Tibial artery (tissue), 4 donors: ENCODE measurements at regions not wholly inside any gene's neighbourhood (a gene's known extent, or its start where the extent isn't known, plus 50 kb on each side); places are given as distances from the start of the nearest gene placed in this dataset.

Experiments used
- DNase-seq, 2 donors: peaks; one replicate each; pipeline ENCODE4 v3.0.0-alpha.2; 2019
- H3K27ac ChIP-seq, 2 donors: fragments of 200-600 bp; sonication (generic) in 1 of 2; 1 replicate in 1 of 2; 2 replicates in 1 of 2; pipeline ENCODE4 v1.5.1; 2018 to 2019; ENCODE audit warnings: mild to moderate bottlenecking in 1 of 2
- H3K27me3 ChIP-seq, 2 donors: fragments of 200-600 bp; sonication (generic) in 1 of 2; one replicate each; pipeline versions ENCODE4 v1.5.1 to v1.6.0; 2016 to 2019
- H3K36me3 ChIP-seq, 3 donors: fragments of 200-600 bp; sonication (generic) in 2 of 3; one replicate each; pipeline ENCODE4 v1.5.1; 2016 to 2019; ENCODE audit warnings: mild to moderate bottlenecking in 2 of 3
- H3K4me1 ChIP-seq, 4 donors: fragments of 200-600 bp; sonication (generic) in 2 of 4; 1 replicate in 3 of 4; 2 replicates in 1 of 4; pipeline ENCODE4 v1.5.1; 2016 to 2019
- H3K4me3 ChIP-seq, 2 donors: fragments of 200-600 bp; sonication (generic) in 1 of 2; 1 replicate in 1 of 2; 2 replicates in 1 of 2; pipeline ENCODE4 v1.5.1; 2018 to 2019; ENCODE audit warnings: mild to moderate bottlenecking in 2 of 2
- H3K9me3 ChIP-seq, 3 donors: fragments of 200-600 bp; sonication (generic) in 1 of 3; one replicate each; pipeline ENCODE4 v1.5.1; 2016 to 2019
- intact Hi-C: fragments of 100-400 bp; cut with DNase I; formaldehyde crosslinking; loops from one replicate; pipeline ENCODE4 v1.15.0; 2023; ENCODE audit warnings: low total_unique reads
- TF ChIP-seq, protein P1 (sequence below), 2 experiments: fragments of 200-600 bp in 1 of 2; fragments of 450-650 bp in 1 of 2; IDR thresholded peaks; one replicate each; pipeline ENCODE4 v1.5.1; 2017 to 2019; ENCODE audit warnings: antibody characterized with exemption in 2 of 2, mild to moderate bottlenecking in 1 of 2, moderate library complexity in 1 of 2

DNA sequence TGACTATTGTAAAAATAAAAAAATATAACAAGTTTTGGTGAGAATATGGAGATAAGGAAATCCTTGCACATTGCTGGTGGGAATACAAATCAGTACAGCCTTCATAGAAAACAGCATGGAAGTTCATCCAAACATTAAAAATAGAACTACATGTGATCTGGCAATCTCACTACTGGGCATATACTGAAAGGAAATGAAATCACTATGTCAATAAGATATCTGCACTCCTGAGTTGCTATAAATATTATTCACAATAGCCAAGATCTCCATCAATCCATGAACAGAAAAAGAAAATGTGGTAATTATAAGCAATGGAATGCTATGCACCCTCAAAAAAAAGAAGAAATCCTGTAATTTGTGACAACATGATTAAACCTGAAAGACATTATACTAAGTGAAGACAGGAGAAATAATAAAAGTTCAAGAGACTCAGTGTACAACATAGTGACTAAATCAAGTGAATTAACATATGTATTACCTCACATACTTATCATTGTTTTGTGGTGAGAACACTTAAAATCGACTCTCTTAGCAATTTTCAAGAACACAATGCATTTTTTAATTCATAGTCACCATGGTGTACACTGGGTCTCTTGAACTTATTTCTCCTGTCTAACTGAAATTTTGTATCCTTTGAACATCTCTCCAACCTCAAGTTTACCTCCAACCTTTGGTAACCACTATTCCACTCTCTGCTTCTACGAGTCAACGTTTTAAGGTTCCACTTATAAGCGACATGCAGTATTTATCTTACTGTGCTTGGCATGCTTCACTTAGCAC lies 1703.7 kb upstream of the AGA start:
- intact Hi-C loops, result no loop called here
- no peaks in the 10 kb centered on the region for H3K36me3 ChIP-seq
- no peak for DNase-seq
- no peaks in the 10 kb centered on the region for H3K9me3 ChIP-seq
- no peak overlapping the region for H3K4me3 ChIP-seq
- H3K27ac ChIP-seq, result no peak overlapping the region
- no peaks in the 10 kb centered on the region for H3K27me3 ChIP-seq
- TF ChIP-seq, protein P1, sequence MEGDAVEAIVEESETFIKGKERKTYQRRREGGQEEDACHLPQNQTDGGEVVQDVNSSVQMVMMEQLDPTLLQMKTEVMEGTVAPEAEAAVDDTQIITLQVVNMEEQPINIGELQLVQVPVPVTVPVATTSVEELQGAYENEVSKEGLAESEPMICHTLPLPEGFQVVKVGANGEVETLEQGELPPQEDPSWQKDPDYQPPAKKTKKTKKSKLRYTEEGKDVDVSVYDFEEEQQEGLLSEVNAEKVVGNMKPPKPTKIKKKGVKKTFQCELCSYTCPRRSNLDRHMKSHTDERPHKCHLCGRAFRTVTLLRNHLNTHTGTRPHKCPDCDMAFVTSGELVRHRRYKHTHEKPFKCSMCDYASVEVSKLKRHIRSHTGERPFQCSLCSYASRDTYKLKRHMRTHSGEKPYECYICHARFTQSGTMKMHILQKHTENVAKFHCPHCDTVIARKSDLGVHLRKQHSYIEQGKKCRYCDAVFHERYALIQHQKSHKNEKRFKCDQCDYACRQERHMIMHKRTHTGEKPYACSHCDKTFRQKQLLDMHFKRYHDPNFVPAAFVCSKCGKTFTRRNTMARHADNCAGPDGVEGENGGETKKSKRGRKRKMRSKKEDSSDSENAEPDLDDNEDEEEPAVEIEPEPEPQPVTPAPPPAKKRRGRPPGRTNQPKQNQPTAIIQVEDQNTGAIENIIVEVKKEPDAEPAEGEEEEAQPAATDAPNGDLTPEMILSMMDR (IDR thresholded peaks at IDR 0.05), result no peak
- H3K4me1 ChIP-seq, result no peaks in the 10 kb centered on the region

DNA sequence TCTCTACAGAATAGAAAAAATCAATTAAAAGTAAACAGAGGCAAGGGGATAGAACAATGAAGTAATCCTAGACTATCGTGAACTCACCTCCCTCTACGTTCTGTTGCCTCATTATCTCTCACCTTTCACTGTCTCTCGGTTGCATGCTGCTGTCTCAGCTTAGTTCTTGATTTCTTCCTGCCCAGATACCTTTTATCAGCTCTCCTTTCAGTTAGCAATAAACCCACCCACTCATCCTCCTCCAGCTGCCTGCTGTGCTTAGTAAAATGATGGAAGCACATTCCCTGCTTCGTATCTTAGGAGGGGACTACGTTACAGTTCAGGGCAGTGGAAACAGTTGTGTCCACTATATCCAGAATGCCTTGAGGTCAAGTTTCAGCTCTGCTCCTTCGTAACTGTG lies 1709.5 kb upstream of the AGA start:
- TF ChIP-seq, protein P1 (IDR thresholded peaks at IDR 0.05), result no peak
- no peaks in the 10 kb centered on the region for H3K4me1 ChIP-seq
- DNase-seq, result no peak
- no peak overlapping the region for H3K4me3 ChIP-seq
- H3K27me3 ChIP-seq, result no peaks in the 10 kb centered on the region
- no peaks in the 10 kb centered on the region for H3K36me3 ChIP-seq
- intact Hi-C loops, result no loop called here
- H3K27ac ChIP-seq, result no peak overlapping the region
- H3K9me3 ChIP-seq, result no peaks in the 10 kb centered on the region

DNA sequence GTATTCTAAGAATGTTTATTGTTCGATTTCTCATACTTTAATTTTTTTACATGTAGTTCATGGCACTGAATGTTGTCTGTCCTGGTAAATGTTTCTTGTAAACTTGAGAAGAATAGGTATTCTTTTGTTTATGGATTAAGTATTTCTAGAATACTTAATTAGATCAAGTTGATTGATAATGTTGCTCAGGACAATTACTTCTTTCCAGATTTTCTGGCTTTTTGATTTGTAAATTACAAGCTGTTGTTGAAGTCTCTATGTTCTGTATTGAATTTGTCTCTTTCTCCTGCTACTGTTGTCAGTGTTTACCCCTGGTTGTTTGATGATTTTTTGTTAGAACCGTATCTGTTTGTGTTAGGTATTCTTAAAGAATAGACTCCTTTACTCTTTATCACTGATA lies 1720.9 kb upstream of the AGA start:
- Histone ChIP-seq H3K27ac (no peak overlapping the region), H3K36me3 (no peaks in the 10 kb centered on the region), H3K4me3 (no peak overlapping the region), H3K9me3 (no peaks in the 10 kb centered on the region), H3K27me3 (no peaks in the 10 kb centered on the region), H3K4me1 (no peaks in the 10 kb centered on the region)
- intact Hi-C loops, result loop anchor here (5.0 kb wide), 1 partner anchor 201 kb away; no protein-coding TSS in a partner anchor
- TF ChIP-seq, protein P1 (IDR thresholded peaks at IDR 0.05), result no peak
- DNase-seq, result no peak

DNA sequence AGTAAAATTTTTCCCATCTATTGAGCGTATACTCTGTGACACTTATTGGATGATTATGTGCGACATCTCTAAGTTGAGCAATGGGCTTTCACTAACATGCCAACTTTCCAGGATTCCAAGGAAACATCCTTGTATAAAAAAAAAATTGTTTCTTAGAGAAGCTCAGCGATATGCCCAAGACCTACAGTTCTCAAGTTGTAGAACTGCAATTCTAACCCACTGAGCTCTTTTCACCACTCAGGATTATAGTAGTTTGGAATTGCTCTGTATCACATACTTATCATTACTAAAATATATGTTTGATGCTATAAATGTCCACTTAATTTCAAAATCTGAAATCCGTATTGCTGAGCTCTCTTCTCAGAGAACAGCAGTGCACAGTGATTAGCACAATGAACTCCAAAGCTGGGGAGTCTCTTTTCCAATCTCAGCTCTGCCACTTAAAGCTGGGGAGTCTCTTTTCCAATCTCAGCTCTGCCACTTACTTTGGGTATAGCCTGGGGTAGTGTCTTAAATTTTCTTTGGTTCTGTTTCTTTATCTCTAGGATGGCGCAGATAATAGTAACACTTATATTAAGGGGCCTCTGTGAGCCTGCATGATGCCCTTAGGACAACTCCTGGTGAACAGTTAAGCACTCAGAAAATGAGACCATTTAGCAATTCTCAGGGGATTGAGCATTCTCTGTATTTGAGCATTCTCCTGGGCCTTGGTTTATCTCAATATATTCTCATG lies 1722.2 kb upstream of the AGA start:
- no peaks in the 10 kb centered on the region for H3K27me3 ChIP-seq
- no peak for DNase-seq
- TF ChIP-seq, protein P1 (IDR thresholded peaks at IDR 0.05), result no peak
- no peak overlapping the region for H3K27ac ChIP-seq
- no peak overlapping the region for H3K4me3 ChIP-seq
- H3K9me3 ChIP-seq, result no peaks in the 10 kb centered on the region
- H3K36me3 ChIP-seq, result no peaks in the 10 kb centered on the region
- intact Hi-C loops, result loop anchor here (5.0 kb wide), 1 partner anchor 202 kb away; no protein-coding TSS in a partner anchor
- no peaks in the 10 kb centered on the region for H3K4me1 ChIP-seq

DNA sequence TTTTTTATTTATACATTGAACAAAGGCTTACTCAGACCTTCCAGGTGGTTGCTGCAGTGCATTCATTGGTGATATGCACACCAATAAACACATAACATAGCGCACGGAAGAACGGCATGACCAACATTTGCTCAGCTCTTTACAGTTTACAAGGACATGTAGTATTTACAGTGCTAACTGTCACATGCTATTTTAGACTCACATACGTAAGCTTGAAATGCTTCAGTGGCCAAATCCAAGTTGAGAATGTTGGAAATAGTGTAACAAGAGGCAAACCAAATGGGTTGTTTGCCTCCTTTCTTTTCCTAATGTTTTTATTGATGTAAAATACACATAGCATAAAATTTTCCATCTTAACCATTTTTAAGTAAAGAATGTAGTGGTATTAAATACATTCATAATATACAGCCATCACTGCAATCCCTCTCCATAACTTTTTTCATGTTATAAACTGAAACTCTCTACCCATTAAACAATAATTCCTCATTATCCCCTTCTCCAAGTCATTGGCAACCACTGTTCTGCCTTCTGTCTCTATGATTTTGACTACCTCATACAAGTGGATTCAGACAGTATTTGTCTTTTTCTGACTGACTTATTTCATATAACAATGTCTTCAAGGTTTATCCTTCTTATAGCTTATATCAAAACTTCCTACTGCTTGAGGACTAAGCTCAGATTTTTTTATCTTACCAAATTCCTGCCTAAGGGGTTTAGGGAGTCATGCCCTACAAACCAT lies 1722.9 kb upstream of the AGA start:
- H3K27ac ChIP-seq, result no peak overlapping the region
- no peak for DNase-seq
- intact Hi-C loops, result loop anchor here (5.0 kb wide), 1 partner anchor 203 kb away; no protein-coding TSS in a partner anchor
- no peak overlapping the region for H3K4me3 ChIP-seq
- H3K36me3 ChIP-seq, result no peaks in the 10 kb centered on the region
- H3K27me3 ChIP-seq, result no peaks in the 10 kb centered on the region
- TF ChIP-seq, protein P1 (IDR thresholded peaks at IDR 0.05), result no peak
- no peaks in the 10 kb centered on the region for H3K4me1 ChIP-seq
- no peaks in the 10 kb centered on the region for H3K9me3 ChIP-seq
